ENCODE measurements at regions not wholly inside any gene's neighbourhood (a gene's known extent, or its start where the extent isn't known, plus 50 kb on each side); places are given as distances from the start of the nearest gene placed in this dataset.

GRCh38 chr2:217049422-217049821 lies 189.6 kb upstream of the TNP1 start:
- ChIA-PET POLR2A (ENCODE audit: unreplicated experiment) (interaction anchor here (0.6 kb wide), 1 partner anchor 505 kb away, joined by 5 read pairs; no protein-coding TSS in a partner anchor), CTCF (no interaction called here)
- no TSS peak for BruUV-seq (replicated peaks)
- Histone ChIP-seq H3K4me2 (no peak overlapping the region), H3F3A (ENCODE audit: insufficient read depth, low read depth) (no peaks in the 10 kb centered on the region), H3K4me3 (no peak overlapping the region), H2AFZ (no peak overlapping the region), H3K27ac (no peak overlapping the region), H4K20me1 (ENCODE audit: insufficient read depth) (no peaks in the 10 kb centered on the region), H3K9me2 (ENCODE audit: insufficient read depth) (no peaks in the 10 kb centered on the region), H3K4me1 (replicated peaks; ENCODE audit: insufficient read depth) (no peaks in the 10 kb centered on the region), H3K36me3 (ENCODE audit: low read depth) (no peaks in the 10 kb centered on the region), H3K9me3 (ENCODE audit: insufficient read depth, low read depth) (no peaks in the 10 kb centered on the region), H3K79me2 (ENCODE audit: low read depth) (no peaks in the 10 kb centered on the region), H3K27me3 (ENCODE audit: insufficient read depth, low read depth) (no peaks in the 10 kb centered on the region)
- TF ChIP-seq, protein P1, sequence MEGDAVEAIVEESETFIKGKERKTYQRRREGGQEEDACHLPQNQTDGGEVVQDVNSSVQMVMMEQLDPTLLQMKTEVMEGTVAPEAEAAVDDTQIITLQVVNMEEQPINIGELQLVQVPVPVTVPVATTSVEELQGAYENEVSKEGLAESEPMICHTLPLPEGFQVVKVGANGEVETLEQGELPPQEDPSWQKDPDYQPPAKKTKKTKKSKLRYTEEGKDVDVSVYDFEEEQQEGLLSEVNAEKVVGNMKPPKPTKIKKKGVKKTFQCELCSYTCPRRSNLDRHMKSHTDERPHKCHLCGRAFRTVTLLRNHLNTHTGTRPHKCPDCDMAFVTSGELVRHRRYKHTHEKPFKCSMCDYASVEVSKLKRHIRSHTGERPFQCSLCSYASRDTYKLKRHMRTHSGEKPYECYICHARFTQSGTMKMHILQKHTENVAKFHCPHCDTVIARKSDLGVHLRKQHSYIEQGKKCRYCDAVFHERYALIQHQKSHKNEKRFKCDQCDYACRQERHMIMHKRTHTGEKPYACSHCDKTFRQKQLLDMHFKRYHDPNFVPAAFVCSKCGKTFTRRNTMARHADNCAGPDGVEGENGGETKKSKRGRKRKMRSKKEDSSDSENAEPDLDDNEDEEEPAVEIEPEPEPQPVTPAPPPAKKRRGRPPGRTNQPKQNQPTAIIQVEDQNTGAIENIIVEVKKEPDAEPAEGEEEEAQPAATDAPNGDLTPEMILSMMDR (conservative IDR thresholded peaks at IDR 0.05) = no peak
- TF ChIP-seq EZH2 (IDR thresholded peaks at IDR 0.05; ENCODE audit: low read depth) = no peak
- intact Hi-C loops (cut with micrococcal nuclease; ENCODE audit: unreplicated experiment) = no loop called here
- DNase-seq = no peak

- no peaks in the 10 kb centered on the region for H3F3A ChIP-seq (ENCODE audit: insufficient read depth, low read depth)
- BruUV-seq (replicated peaks) = no TSS peak
- no peaks in the 10 kb centered on the region for H3K79me2 ChIP-seq (ENCODE audit: low read depth)
- H3K27me3 ChIP-seq (ENCODE audit: insufficient read depth, low read depth) = no peaks in the 10 kb centered on the region
- ChIA-PET CTCF (interaction anchor here (0.6 kb wide), 1 partner anchor 35 kb away, joined by 5 read pairs; no protein-coding TSS in a partner anchor), POLR2A (ENCODE audit: unreplicated experiment) (no interaction called here)
- no peak for DNase-seq
- H3K27ac ChIP-seq = no peak overlapping the region
- no peaks in the 10 kb centered on the region for H3K4me1 ChIP-seq (replicated peaks; ENCODE audit: insufficient read depth)
- H3K36me3 ChIP-seq (ENCODE audit: low read depth) = no peaks in the 10 kb centered on the region
- H4K20me1 ChIP-seq (ENCODE audit: insufficient read depth) = no peaks in the 10 kb centered on the region
- H3K9me2 ChIP-seq (ENCODE audit: insufficient read depth) = no peaks in the 10 kb centered on the region
- intact Hi-C loops (cut with micrococcal nuclease; ENCODE audit: unreplicated experiment) = no loop called here
- no peak overlapping the region for H3K4me3 ChIP-seq
- TF ChIP-seq EZH2 (IDR thresholded peaks at IDR 0.05; ENCODE audit: low read depth) = no peak
- TF ChIP-seq, protein P1 (conservative IDR thresholded peaks at IDR 0.05) = no peak
- H2AFZ ChIP-seq = no peak overlapping the region
- H3K4me2 ChIP-seq = no peak overlapping the region
- no peaks in the 10 kb centered on the region for H3K9me3 ChIP-seq (ENCODE audit: insufficient read depth, low read depth)
Observed at GRCh38 chr2:217048730-217049129, 188.9 kb upstream of the TNP1 start.

- H3K4me3 ChIP-seq = no peak overlapping the region
- no TSS peak for BruUV-seq (replicated peaks)
- H3K9me2 ChIP-seq (ENCODE audit: insufficient read depth) = no peaks in the 10 kb centered on the region
- TF ChIP-seq, protein P1 (conservative IDR thresholded peaks at IDR 0.05) = no peak
- no peak for TF ChIP-seq EZH2 (IDR thresholded peaks at IDR 0.05; ENCODE audit: low read depth)
- H3F3A ChIP-seq (ENCODE audit: insufficient read depth, low read depth) = no peaks in the 10 kb centered on the region
- no peaks in the 10 kb centered on the region for H3K9me3 ChIP-seq (ENCODE audit: insufficient read depth, low read depth)
- ChIA-PET CTCF (no interaction called here), POLR2A (ENCODE audit: unreplicated experiment) (no interaction called here)
- no peaks in the 10 kb centered on the region for H3K27me3 ChIP-seq (ENCODE audit: insufficient read depth, low read depth)
- H3K4me2 ChIP-seq = no peak overlapping the region
- intact Hi-C loops (cut with micrococcal nuclease; ENCODE audit: unreplicated experiment) = no loop called here
- no peak for DNase-seq
- no peak overlapping the region for H2AFZ ChIP-seq
- H3K4me1 ChIP-seq (replicated peaks; ENCODE audit: insufficient read depth) = no peaks in the 10 kb centered on the region
- no peak overlapping the region for H3K27ac ChIP-seq
- H4K20me1 ChIP-seq (ENCODE audit: insufficient read depth) = no peaks in the 10 kb centered on the region
- no peaks in the 10 kb centered on the region for H3K79me2 ChIP-seq (ENCODE audit: low read depth)
- H3K36me3 ChIP-seq (ENCODE audit: low read depth) = no peaks in the 10 kb centered on the region
Observed at GRCh38 chr2:217047631-217048030, 187.8 kb upstream of the TNP1 start.

Data from PC-9 (cell line).